Gastroesophageal sphincter (tissue), 4 donors: ENCODE measurements at regions not wholly inside any gene's neighbourhood (a gene's known extent, or its start where the extent isn't known, plus 50 kb on each side); places are given as distances from the start of the nearest gene placed in this dataset.

Source experiments
- ATAC-seq: fragments of 150-250 bp; one replicate; pipeline ENCODE4 v1.9.1; 2016; ENCODE audit warnings: mild to moderate bottlenecking, moderate library complexity
- H3K27ac ChIP-seq, 4 donors: fragments of 200-600 bp; sonication (generic) in 3 of 4; 1 replicate in 3 of 4; 2 replicates in 1 of 4; pipeline ENCODE4 v1.5.1; 2016 to 2019
- H3K27me3 ChIP-seq: fragments of 200-600 bp; sonication (generic); one replicate; pipeline ENCODE4 v1.5.1; 2019
- H3K36me3 ChIP-seq, 2 donors: fragments of 200-600 bp; sonication (generic); one replicate each; pipeline ENCODE4 v1.5.1; 2019; ENCODE audit warnings: control low read depth in 1 of 2
- H3K4me1 ChIP-seq, 3 donors: fragments of 200-600 bp; sonication (generic); 1 replicate in 2 of 3; 2 replicates in 1 of 3; pipeline ENCODE4 v1.5.1; 2016 to 2019; ENCODE audit warnings: control low read depth in 2 of 3
- H3K4me3 ChIP-seq, 2 donors: fragments of 200-600 bp; sonication (generic); one replicate each; pipeline ENCODE4 v1.5.1; 2019; ENCODE audit warnings: mild to moderate bottlenecking in 1 of 2, moderate library complexity in 1 of 2
- H3K9me3 ChIP-seq, 3 donors: fragments of 200-600 bp; sonication (generic); one replicate each; pipeline ENCODE4 v1.5.1; 2017 to 2019; ENCODE audit warnings: control low read depth in 2 of 3
- CTCF ChIP-seq, 4 experiments: fragments of 200-600 bp in 2 of 4; fragments of 450-650 bp in 2 of 4; sonication (generic) in 1 of 4; IDR thresholded peaks; one replicate each; pipeline ENCODE4 v1.5.1; 2017 to 2019; ENCODE audit warnings: antibody characterized with exemption in 4 of 4, mild to moderate bottlenecking in 2 of 4, moderate library complexity in 2 of 4
- EP300 ChIP-seq: sonication (generic); formaldehyde crosslinking; IDR thresholded peaks from one replicate; pipeline ENCODE4 v1.6.1; 2017; ENCODE audit warnings: antibody characterized with exemption, mild to moderate bottlenecking
- POLR2A ChIP-seq, 2 donors: fragments of 450-650 bp; IDR thresholded peaks; one replicate each; pipeline ENCODE4 v1.6.1; 2017; ENCODE audit warnings: antibody characterized with exemption in 2 of 2, mild to moderate bottlenecking in 2 of 2, moderate library complexity in 1 of 2
- POLR2AphosphoS5 ChIP-seq: sonication (generic); formaldehyde crosslinking; IDR thresholded peaks from one replicate; pipeline ENCODE4 v1.6.1; 2017; ENCODE audit warnings: antibody characterized with exemption
- WGBS, 2 donors: methylation state at CpG; one replicate each; pipeline ENCODE4 v1.1.5; 2018; ENCODE audit warnings: low coverage in 1 of 2; 5-methylcytosine and 5-hydroxymethylcytosine counted together

GRCh38 chr2:12164689-12165088 is 418.3 kb downstream of the LPIN1 start:
- H3K4me3 ChIP-seq: no peak overlapping the region
- WGBS, 2 donors: 88 to 100% methylated on average over 1 to 5 of the region's 5 CpGs
- ATAC-seq: no peak
- no peaks in the 10 kb centered on the region for H3K27me3 ChIP-seq
- no peak for TF ChIP-seq POLR2AphosphoS5
- no peak for TF ChIP-seq POLR2A (IDR thresholded peaks at IDR 0.05)
- no peak for TF ChIP-seq EP300
- TF ChIP-seq CTCF (IDR thresholded peaks at IDR 0.05): no peak
- no peak overlapping the region for H3K27ac ChIP-seq
- no peaks in the 10 kb centered on the region for H3K36me3 ChIP-seq
- H3K9me3 ChIP-seq: no peaks in the 10 kb centered on the region
- H3K4me1 ChIP-seq: peaks cover 11 to 20% (median 13%) of the 10 kb centered on the region in 3 donors

- 85 to 91% methylated on average over 6 to 8 of the region's 13 CpGs for WGBS, 2 donors
- H3K27ac ChIP-seq: peak overlapping the region in 1 of 4 donors; percentile 67
Observed at GRCh38 chr2:12167525-12168317, 421.3 kb downstream of the LPIN1 start.

GRCh38 chr2:12168354-12168753 is 421.9 kb downstream of the LPIN1 start:
- H3K27ac ChIP-seq: peak overlapping the region in 3 of 4 donors; percentile 44 to 71 (median 67)
- TF ChIP-seq EP300: no peak
- TF ChIP-seq POLR2AphosphoS5: no peak
- no peak for TF ChIP-seq POLR2A (IDR thresholded peaks at IDR 0.05)
- H3K4me3 ChIP-seq: no peak overlapping the region
- no peak for ATAC-seq
- no peaks in the 10 kb centered on the region for H3K27me3 ChIP-seq
- H3K9me3 ChIP-seq: no peaks in the 10 kb centered on the region
- peaks cover 15 to 31% (median 21%) of the 10 kb centered on the region in 3 donors for H3K4me1 ChIP-seq
- no peaks in the 10 kb centered on the region for H3K36me3 ChIP-seq
- 83 to 97% methylated on average over 3 to 5 of the region's 6 CpGs for WGBS, 2 donors

More at GRCh38 chr2:12167525-12168317, 421.3 kb downstream of the LPIN1 start:
- no peak overlapping the region for H3K4me3 ChIP-seq
- H3K4me1 ChIP-seq: peaks cover 15 to 31% (median 21%) of the 10 kb centered on the region in 3 donors
- ATAC-seq: no peak
- no peaks in the 10 kb centered on the region for H3K27me3 ChIP-seq
- TF ChIP-seq POLR2A (IDR thresholded peaks at IDR 0.05): no peak
- peak in 1 of 4 experiments; percentile 41 for TF ChIP-seq CTCF (IDR thresholded peaks at IDR 0.05)
- no peaks in the 10 kb centered on the region for H3K9me3 ChIP-seq
- no peaks in the 10 kb centered on the region for H3K36me3 ChIP-seq

GRCh38 chr2:12168791-12169388 is 422.5 kb downstream of the LPIN1 start:
- no peaks in the 10 kb centered on the region for H3K27me3 ChIP-seq
- no peaks in the 10 kb centered on the region for H3K36me3 ChIP-seq
- no peak overlapping the region for H3K4me3 ChIP-seq
- H3K9me3 ChIP-seq: no peaks in the 10 kb centered on the region
- peaks cover 15 to 31% (median 21%) of the 10 kb centered on the region in 3 donors for H3K4me1 ChIP-seq
- peak overlapping the region; percentile 44 to 71 (median 61) for H3K27ac ChIP-seq
- 27 to 37% methylated on average over 4 of the region's 4 CpGs for WGBS, 2 donors
- ATAC-seq: peak; percentile 88
- no peak for TF ChIP-seq CTCF (IDR thresholded peaks at IDR 0.05)
- TF ChIP-seq POLR2A (IDR thresholded peaks at IDR 0.05): no peak
- TF ChIP-seq POLR2AphosphoS5: peak; percentile 53
- no peak for TF ChIP-seq EP300

- WGBS, 2 donors: 14 to 45% methylated on average over 6 of the region's 6 CpGs
- H3K27ac ChIP-seq: peak overlapping the region; percentile 44 to 71 (median 61)
Observed at GRCh38 chr2:12169721-12170120, 423.3 kb downstream of the LPIN1 start.

More at GRCh38 chr2:12169721-12170120, 423.3 kb downstream of the LPIN1 start:
- ATAC-seq: peak; percentile 69
- TF ChIP-seq POLR2A (IDR thresholded peaks at IDR 0.05) (no peak), POLR2AphosphoS5 (peak; percentile 51), CTCF (IDR thresholded peaks at IDR 0.05) (no peak), EP300 (no peak)
- Histone ChIP-seq H3K27me3 (no peaks in the 10 kb centered on the region), H3K36me3 (no peaks in the 10 kb centered on the region), H3K4me3 (no peak overlapping the region), H3K9me3 (no peaks in the 10 kb centered on the region), H3K4me1 (peaks cover 15 to 31% (median 21%) of the 10 kb centered on the region in 3 donors)
